Erythroblast (primary cell): ENCODE measurements at regions not wholly inside any gene's neighbourhood (a gene's known extent, or its start where the extent isn't known, plus 50 kb on each side); places are given as distances from the start of the nearest gene placed in this dataset.

Source experiments
- GATA1 ChIP-seq: IDR thresholded peaks from 2 replicates; pipeline ENCODE4 v1.6.1; 2011; ENCODE audit warnings: low read depth, mild to moderate bottlenecking, control low read depth, low read length, moderate library complexity
- POLR2A ChIP-seq: IDR thresholded peaks from 2 replicates; pipeline ENCODE4 v1.6.1; 2011; ENCODE audit warnings: mild to moderate bottlenecking, low read length

- TF ChIP-seq POLR2A: no peak
- TF ChIP-seq GATA1: no peak
Measured at GRCh38 chr5:40314275-40314674, 365.4 kb upstream of the PTGER4 start.
